Endothelial cell of umbilical vein (primary cell): ENCODE measurements at regions not wholly inside any gene's neighbourhood (a gene's known extent, or its start where the extent isn't known, plus 50 kb on each side); places are given as distances from the start of the nearest gene placed in this dataset.

Source experiments
- BruUV-seq: library from RNA; stranded (reverse); fragments of 400-500 nt; replicated peaks from 2 replicates; lab custom pipeline; 2021; lab: Mats Ljungman, UMichigan
- CTCF ChIA-PET: fragments of 300-600, 350-600 bp; sonication (Branson Sonifier 250); formaldehyde crosslinking; loops from one replicate; lab custom pipeline; 2021; ENCODE audit warnings: antibody characterized with exemption, inconsistent platforms; lab: Charles Lee
- POLR2A ChIA-PET: fragments of 300-600, 350-600 bp; sonication (Branson Sonifier 250); formaldehyde crosslinking; loops from one replicate; lab custom pipeline; 2021; ENCODE audit warnings: antibody characterized with exemption, inconsistent platforms; lab: Charles Lee
- DNase-seq: peaks from one replicate; pipeline ENCODE4 v3.0.0-alpha.2; 2011; ENCODE audit warnings: low read depth, low spot score
- FAIRE-seq: peaks from 2 replicates; lab custom pipeline; 2011; peaks lifted over from hg19 to GRCh38; lab: Jason Lieb, UNC
- H2AFZ ChIP-seq: 2 replicates; pipeline ENCODE4 v1.6.0; 2012; ENCODE audit warnings: low read depth, low read length, control low read depth, inconsistent platforms
- H3K27ac ChIP-seq: 2 replicates; pipeline ENCODE4 v1.5.1; 2011; ENCODE audit warnings: low read depth, mild to moderate bottlenecking, control low read depth, low read length, moderate library complexity; ENCODE audit not compliant: insufficient read depth
- H3K27me3 ChIP-seq, 2 experiments: 2 replicates each; pipeline versions ENCODE4 v1.6.0 to v1.6.1; 2011; ENCODE audit warnings: low read length in 2 of 2, mixed read lengths in 1 of 2; ENCODE audit not compliant: control insufficient read depth in 2 of 2, insufficient read depth in 2 of 2
- H3K36me3 ChIP-seq, 2 experiments: 2 replicates in 1 of 2; 3 replicates in 1 of 2; pipeline ENCODE4 v1.5.1; 2011; ENCODE audit warnings: low read length in 2 of 2, mild to moderate bottlenecking in 1 of 2, moderate library complexity in 1 of 2; ENCODE audit not compliant: control insufficient read depth in 2 of 2, insufficient read depth in 2 of 2; ENCODE audit errors: extremely low read depth in 1 of 2
- H3K4me1 ChIP-seq: 3 replicates; pipeline ENCODE4 v1.5.1; 2011; ENCODE audit warnings: mild to moderate bottlenecking, low read length; ENCODE audit not compliant: control insufficient read depth, insufficient read depth; ENCODE audit errors: extremely low read depth
- H3K4me2 ChIP-seq: 2 replicates; pipeline ENCODE4 v1.6.1; 2011; ENCODE audit warnings: low read length, control low read depth, mixed read lengths; ENCODE audit not compliant: insufficient read depth
- H3K4me3 ChIP-seq, 3 experiments: fragments of 200-600 bp in 1 of 3; sonication (generic), shearing (Covaris generic) in 1 of 3; replicated peaks in 1 of 3; 2 replicates each; pipeline ENCODE4 v1.5.1; 2011 to 2016; ENCODE audit warnings: control low read depth in 3 of 3, low read length in 3 of 3, mild to moderate bottlenecking in 2 of 3, inconsistent platforms in 1 of 3, low read depth in 1 of 3, moderate library complexity in 1 of 3; ENCODE audit not compliant: insufficient read depth in 1 of 3
- H3K79me2 ChIP-seq: 2 replicates; pipeline ENCODE4 v1.6.0; 2012; ENCODE audit warnings: low read length, inconsistent platforms; ENCODE audit not compliant: control insufficient read depth, insufficient read depth
- H3K9ac ChIP-seq: replicated peaks from 2 replicates; pipeline ENCODE3; 2011; ENCODE audit warnings: low read length, control low read depth; ENCODE audit not compliant: insufficient read depth; ENCODE audit errors: extremely low read depth
- H3K9me1 ChIP-seq: replicated peaks from 3 replicates; pipeline ENCODE4 v1.6.0; 2011; ENCODE audit warnings: mild to moderate bottlenecking, low read length; ENCODE audit not compliant: control insufficient read depth, insufficient read depth; ENCODE audit errors: extremely low read depth
- H3K9me3 ChIP-seq: replicated peaks from 2 replicates; pipeline ENCODE4 v1.5.1; 2012; ENCODE audit warnings: low read length, inconsistent platforms; ENCODE audit not compliant: control insufficient read depth, insufficient read depth
- H4K20me1 ChIP-seq: replicated peaks from 2 replicates; pipeline ENCODE3; 2011; ENCODE audit warnings: mild to moderate bottlenecking, low read length; ENCODE audit not compliant: control insufficient read depth, insufficient read depth; ENCODE audit errors: extremely low read depth
- EZH2 ChIP-seq: IDR thresholded peaks from 2 replicates; pipeline ENCODE4 v1.6.1; 2012; ENCODE audit warnings: borderline replicate concordance, low read depth, mild to moderate bottlenecking, moderate library complexity, low read length, inconsistent platforms; ENCODE audit not compliant: severe bottlenecking
- FOS ChIP-seq: IDR thresholded peaks from 2 replicates; pipeline ENCODE4 v1.6.1; 2011; ENCODE audit warnings: mild to moderate bottlenecking, low read length, moderate library complexity, borderline replicate concordance; ENCODE audit not compliant: insufficient read depth
- GATA2 ChIP-seq: IDR thresholded peaks from 2 replicates; pipeline ENCODE4 v1.7.0; 2011; ENCODE audit warnings: low read depth, mild to moderate bottlenecking, moderate library complexity, mixed read lengths, low read length; ENCODE audit not compliant: insufficient read length, insufficient read depth
- JUN ChIP-seq: IDR thresholded peaks from 2 replicates; pipeline ENCODE4 v1.6.1; 2011; ENCODE audit warnings: borderline replicate concordance, low read depth; ENCODE audit not compliant: insufficient read length, insufficient read depth
- MYC ChIP-seq: IDR thresholded peaks from one replicate; pipeline ENCODE4 v1.6.1; 2011; ENCODE audit warnings: mild to moderate bottlenecking, low read depth, low read length
- POLR2A ChIP-seq: IDR thresholded peaks from 2 replicates; pipeline ENCODE4 v1.6.1; 2012; ENCODE audit warnings: low read depth, mild to moderate bottlenecking, control low read depth, low read length
- POLR2AphosphoS5 ChIP-seq: IDR thresholded peaks from 2 replicates; pipeline ENCODE4 v1.6.1; 2012; ENCODE audit warnings: low read depth, mild to moderate bottlenecking, control low read depth, low read length, moderate library complexity; ENCODE audit not compliant: insufficient read depth
- dilution Hi-C: fragments of 300-500 bp; cut with MboI; formaldehyde crosslinking; loops from one replicate; pipeline ENCODE4 v1.15.0; 2019; ENCODE audit warnings: low sequenced_read_pairs; ENCODE audit not compliant: extremely low pct_ligation_motif_present
- intact Hi-C: fragments of 100-400 bp; cut with micrococcal nuclease; formaldehyde crosslinking; loops from one replicate; pipeline ENCODE4 v1.10.0; 2022
- TF ChIP-seq, protein P1 (sequence below): IDR thresholded peaks from 2 replicates; pipeline ENCODE4 v1.6.1; 2011; ENCODE audit not compliant: insufficient read depth, insufficient read length
- TF ChIP-seq, protein P2 (sequence below), 2 donors: IDR thresholded peaks; 1 replicate in 1 of 2; 2 replicates in 1 of 2; pipeline ENCODE4 v1.5.1; 2011; ENCODE audit warnings: low read length in 2 of 2, mild to moderate bottlenecking in 2 of 2, moderate library complexity in 2 of 2, control low read depth in 1 of 2, inconsistent platforms in 1 of 2, low read depth in 1 of 2; ENCODE audit not compliant: insufficient read depth in 1 of 2; ENCODE audit errors: extremely low read depth in 1 of 2

DNA sequence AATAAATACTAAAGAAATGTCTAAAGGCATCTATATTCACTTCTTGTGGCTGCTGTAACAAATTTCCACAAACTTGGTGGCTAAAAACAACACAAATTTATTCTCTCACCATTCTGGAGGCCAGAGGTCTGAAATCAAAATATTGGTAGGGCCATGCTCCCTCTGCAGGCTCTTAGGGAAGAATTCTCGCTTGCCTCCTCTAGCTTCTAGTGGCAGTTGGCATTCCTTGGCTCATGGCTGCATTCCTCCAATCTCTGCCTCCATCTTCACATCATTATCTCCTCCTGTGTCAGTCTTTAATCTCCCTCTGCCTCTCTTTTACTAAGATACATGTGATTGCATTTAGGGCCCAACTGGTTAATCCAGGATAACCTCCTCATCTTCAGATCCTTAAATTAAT is 54.1 kb upstream of the RFXAP start:
- no TSS peak for BruUV-seq
- H3K9me3 ChIP-seq = no peaks in the 10 kb centered on the region
- H3K4me2 ChIP-seq = no peak overlapping the region
- H3K36me3 ChIP-seq = no peaks in the 10 kb centered on the region
- TF ChIP-seq FOS (no peak), MYC (no peak), JUN (no peak), GATA2 (no peak), POLR2A (no peak), EZH2 (no peak), POLR2AphosphoS5 (no peak)
- TF ChIP-seq, protein P1, sequence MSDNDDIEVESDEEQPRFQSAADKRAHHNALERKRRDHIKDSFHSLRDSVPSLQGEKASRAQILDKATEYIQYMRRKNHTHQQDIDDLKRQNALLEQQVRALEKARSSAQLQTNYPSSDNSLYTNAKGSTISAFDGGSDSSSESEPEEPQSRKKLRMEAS = no peak
- TF ChIP-seq, protein P2, sequence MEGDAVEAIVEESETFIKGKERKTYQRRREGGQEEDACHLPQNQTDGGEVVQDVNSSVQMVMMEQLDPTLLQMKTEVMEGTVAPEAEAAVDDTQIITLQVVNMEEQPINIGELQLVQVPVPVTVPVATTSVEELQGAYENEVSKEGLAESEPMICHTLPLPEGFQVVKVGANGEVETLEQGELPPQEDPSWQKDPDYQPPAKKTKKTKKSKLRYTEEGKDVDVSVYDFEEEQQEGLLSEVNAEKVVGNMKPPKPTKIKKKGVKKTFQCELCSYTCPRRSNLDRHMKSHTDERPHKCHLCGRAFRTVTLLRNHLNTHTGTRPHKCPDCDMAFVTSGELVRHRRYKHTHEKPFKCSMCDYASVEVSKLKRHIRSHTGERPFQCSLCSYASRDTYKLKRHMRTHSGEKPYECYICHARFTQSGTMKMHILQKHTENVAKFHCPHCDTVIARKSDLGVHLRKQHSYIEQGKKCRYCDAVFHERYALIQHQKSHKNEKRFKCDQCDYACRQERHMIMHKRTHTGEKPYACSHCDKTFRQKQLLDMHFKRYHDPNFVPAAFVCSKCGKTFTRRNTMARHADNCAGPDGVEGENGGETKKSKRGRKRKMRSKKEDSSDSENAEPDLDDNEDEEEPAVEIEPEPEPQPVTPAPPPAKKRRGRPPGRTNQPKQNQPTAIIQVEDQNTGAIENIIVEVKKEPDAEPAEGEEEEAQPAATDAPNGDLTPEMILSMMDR (IDR thresholded peaks at IDR 0.05; ENCODE audit: extremely low read depth in 1 of 2, insufficient read depth in 1 of 2, low read depth in 1 of 2, low read length in 2 of 2) = no peak
- CTCF ChIA-PET = no interaction called here
- DNase-seq (no peak), FAIRE-seq (no peak)
- dilution Hi-C loops (no loop called here), intact Hi-C loops (no loop called here)
- no peak overlapping the region for H3K4me3 ChIP-seq
- no peaks in the 10 kb centered on the region for H3K9me1 ChIP-seq
- H2AFZ ChIP-seq = no peak overlapping the region
- POLR2A ChIA-PET = no interaction called here
- H3K27ac ChIP-seq = no peak overlapping the region
- H3K4me1 ChIP-seq = no peaks in the 10 kb centered on the region
- H3K79me2 ChIP-seq = no peaks in the 10 kb centered on the region
- no peaks in the 10 kb centered on the region for H4K20me1 ChIP-seq
- H3K27me3 ChIP-seq = peaks cover 3% of the 10 kb centered on the region in 2 experiments
- no peak overlapping the region for H3K9ac ChIP-seq
